H1 (cell line): ENCODE measurements at regions not wholly inside any gene's neighbourhood (a gene's known extent, or its start where the extent isn't known, plus 50 kb on each side); places are given as distances from the start of the nearest gene placed in this dataset.

Source experiments
- CTCF ChIA-PET: fragments of 300-600 bp; sonication (Branson Sonifier 250); formaldehyde crosslinking; loops from one replicate; lab custom pipeline; 2021; ENCODE audit not compliant: partially characterized antibody; lab: Charles Lee
- POLR2A ChIA-PET: fragments of 300-600 bp; sonication (Branson Sonifier 250); formaldehyde crosslinking; loops from one replicate; lab custom pipeline; 2021; ENCODE audit warnings: inconsistent platforms; ENCODE audit not compliant: partially characterized antibody; lab: Charles Lee
- DNase-seq, 2 experiments: peaks; one replicate each; pipeline versions ENCODE4 v3.0.0 to v3.0.0-alpha.2; 2010 to 2022; ENCODE audit warnings: low spot score in 2 of 2, low read depth in 1 of 2, mixed read lengths in 1 of 2
- FAIRE-seq: peaks from 2 replicates; lab custom pipeline; 2011; peaks lifted over from hg19 to GRCh38; lab: Jason Lieb, UNC
- H2AFZ ChIP-seq: 2 replicates; pipeline ENCODE4 v1.8.1; 2012; ENCODE audit warnings: low read length, inconsistent platforms
- H2AK5ac ChIP-seq: 2 replicates; pipeline ENCODE4 v1.6.1; 2013; ENCODE audit warnings: low read depth, low read length
- H2BK120ac ChIP-seq: replicated peaks from 2 replicates; pipeline ENCODE3; 2013; ENCODE audit warnings: low read depth, low read length, inconsistent platforms
- H2BK12ac ChIP-seq: 2 replicates; pipeline ENCODE4 v1.6.1; 2013; ENCODE audit warnings: low read depth, low read length
- H2BK15ac ChIP-seq: 2 replicates; pipeline ENCODE4 v1.6.1; 2013; ENCODE audit warnings: low read length
- H2BK20ac ChIP-seq: 2 replicates; pipeline ENCODE4 v1.6.1; 2013; ENCODE audit warnings: low read length
- H2BK5ac ChIP-seq: 2 replicates; pipeline ENCODE4 v1.6.1; 2013; ENCODE audit warnings: low read depth, low read length
- H3K14ac ChIP-seq: 2 replicates; pipeline ENCODE4 v1.6.1; 2013; ENCODE audit warnings: inconsistent platforms; ENCODE audit not compliant: insufficient read length
- H3K18ac ChIP-seq: 2 replicates; pipeline ENCODE4 v1.6.1; 2013; ENCODE audit warnings: low read length; ENCODE audit errors: extremely low read depth
- H3K23ac ChIP-seq: 2 replicates; pipeline ENCODE4 v1.6.1; 2013; ENCODE audit warnings: inconsistent platforms; ENCODE audit not compliant: insufficient read length
- H3K23me2 ChIP-seq: 2 replicates; pipeline ENCODE4 v1.6.1; 2013; ENCODE audit warnings: low read depth, low read length
- H3K27ac ChIP-seq: 2 replicates; pipeline ENCODE4 v1.6.1; 2011; ENCODE audit warnings: low read depth, low read length, inconsistent platforms
- H3K27me3 ChIP-seq, 4 experiments: replicated peaks in 1 of 4; 1 replicate in 1 of 4; 2 replicates in 3 of 4; pipeline versions ENCODE4 v1.6.1 to v1.8.1; 2011 to 2013; ENCODE audit warnings: low read length in 3 of 4, mild to moderate bottlenecking in 3 of 4, inconsistent platforms in 2 of 4, mixed read lengths in 2 of 4, moderate library complexity in 1 of 4; ENCODE audit not compliant: control insufficient read depth in 3 of 4, insufficient read depth in 3 of 4; ENCODE audit errors: extremely low read depth in 1 of 4
- H3K36me3 ChIP-seq, 4 experiments: 2 replicates each; pipeline versions ENCODE4 v1.6.1 to v1.8.1; 2011 to 2013; ENCODE audit warnings: mild to moderate bottlenecking in 4 of 4, low read length in 3 of 4, moderate library complexity in 2 of 4, control low read depth in 1 of 4, inconsistent platforms in 1 of 4; ENCODE audit not compliant: insufficient read depth in 4 of 4, control insufficient read depth in 2 of 4
- H3K4ac ChIP-seq: replicated peaks from 2 replicates; pipeline ENCODE3; 2013; ENCODE audit warnings: low read length, low read depth, mixed read lengths, inconsistent platforms; ENCODE audit not compliant: insufficient read length
- H3K4me1 ChIP-seq, 4 experiments: replicated peaks in 1 of 4; 1 replicate in 1 of 4; 2 replicates in 3 of 4; pipeline versions ENCODE4 v1.6.1 to v1.8.1; 2011 to 2013; ENCODE audit warnings: low read length in 3 of 4, inconsistent platforms in 2 of 4, mixed read lengths in 1 of 4; ENCODE audit not compliant: insufficient read depth in 4 of 4, control insufficient read depth in 3 of 4
- H3K4me2 ChIP-seq, 2 experiments: 2 replicates each; pipeline versions ENCODE4 v1.6.1 to v1.8.1; 2011 to 2013; ENCODE audit warnings: low read depth in 2 of 2, low read length in 2 of 2, control low read depth in 1 of 2, inconsistent platforms in 1 of 2, mild to moderate bottlenecking in 1 of 2; ENCODE audit not compliant: insufficient read depth in 1 of 2
- H3K4me3 ChIP-seq, 4 experiments: fragments of 200-600, 300-600 bp in 1 of 4; sonication (generic), shearing (Covaris generic), sonication (Bioruptor Twin) in 1 of 4; 2 replicates each; pipeline versions ENCODE4 v1.5.1 to v1.8.1; 2011 to 2016; ENCODE audit warnings: low read length in 4 of 4, low read depth in 3 of 4, control low read depth in 2 of 4, inconsistent platforms in 2 of 4, mild to moderate bottlenecking in 2 of 4, mixed read lengths in 1 of 4, moderate library complexity in 1 of 4; ENCODE audit not compliant: insufficient read depth in 2 of 4; ENCODE audit errors: extremely low read depth in 1 of 4
- H3K56ac ChIP-seq: replicated peaks from 2 replicates; pipeline ENCODE3; 2013; ENCODE audit warnings: low read depth, mild to moderate bottlenecking, mixed read lengths, low read length, inconsistent platforms; ENCODE audit not compliant: insufficient read length
- H3K79me1 ChIP-seq: 2 replicates; pipeline ENCODE4 v1.6.1; 2013; ENCODE audit warnings: low read depth, low read length, control low read depth
- H3K79me2 ChIP-seq, 2 experiments: 2 replicates each; pipeline versions ENCODE4 v1.6.1 to v1.8.1; 2012 to 2013; ENCODE audit warnings: low read length in 2 of 2, mild to moderate bottlenecking in 2 of 2, inconsistent platforms in 1 of 2; ENCODE audit not compliant: insufficient read depth in 2 of 2, control insufficient read depth in 1 of 2
- H3K9ac ChIP-seq, 4 experiments: replicated peaks in 1 of 4; 1 replicate in 1 of 4; 2 replicates in 3 of 4; pipeline versions ENCODE4 v1.6.1 to v1.8.1; 2011 to 2013; ENCODE audit warnings: low read depth in 3 of 4, low read length in 3 of 4, control low read depth in 2 of 4, mild to moderate bottlenecking in 2 of 4, moderate library complexity in 2 of 4, inconsistent platforms in 1 of 4; ENCODE audit errors: extremely low read depth in 1 of 4
- H3K9me3 ChIP-seq, 2 experiments: 2 replicates each; pipeline versions ENCODE4 v1.6.1 to v1.8.1; 2012 to 2013; ENCODE audit warnings: mild to moderate bottlenecking in 2 of 2, moderate library complexity in 2 of 2, control low read depth in 1 of 2, inconsistent platforms in 1 of 2, low read depth in 1 of 2, low read length in 1 of 2, mixed read lengths in 1 of 2; ENCODE audit not compliant: insufficient read depth in 2 of 2
- H4K20me1 ChIP-seq, 2 experiments: replicated peaks in 1 of 2; 2 replicates each; pipeline versions ENCODE3 to v1.8.1; 2011 to 2013; ENCODE audit warnings: inconsistent platforms in 2 of 2, low read length in 2 of 2, mild to moderate bottlenecking in 1 of 2; ENCODE audit not compliant: insufficient read depth in 2 of 2, control insufficient read depth in 1 of 2
- H4K5ac ChIP-seq: 2 replicates; pipeline ENCODE4 v1.6.1; 2013; ENCODE audit warnings: low read length, low read depth, mixed read lengths, inconsistent platforms; ENCODE audit not compliant: insufficient read length
- H4K8ac ChIP-seq: 2 replicates; pipeline ENCODE4 v1.8.0; 2013; ENCODE audit warnings: mild to moderate bottlenecking, moderate library complexity, low read length, inconsistent platforms; ENCODE audit not compliant: insufficient read depth; ENCODE audit errors: extremely low read depth
- H4K91ac ChIP-seq: replicated peaks from 2 replicates; pipeline ENCODE3; 2013; ENCODE audit warnings: low read length, mixed read lengths, inconsistent platforms; ENCODE audit not compliant: insufficient read length
- CEBPB ChIP-seq: IDR thresholded peaks from 2 replicates; pipeline ENCODE4 v1.6.1; 2012; ENCODE audit warnings: low read depth, low read length
- SUZ12 ChIP-seq: fragments of 200-600 bp; sonication (generic); IDR thresholded peaks from 2 replicates; pipeline ENCODE4 v1.6.1; 2012; ENCODE audit warnings: mild to moderate bottlenecking, inconsistent platforms, low read length, moderate library complexity, mixed read lengths
- WGBS, 2 experiments: shearing (Covaris generic) in 1 of 2; methylation state at CpG; one replicate each; pipeline versions ENCODE4 v1.1.6 to v1.1.7; 2013 to 2015; ENCODE audit warnings: low lambda C conversion rate in 2 of 2, mixed read lengths in 2 of 2, inconsistent platforms in 1 of 2, low coverage in 1 of 2, missing lambda C conversion rate in 1 of 2; ENCODE audit not compliant: insufficient replicate concordance in 2 of 2, insufficient coverage in 1 of 2, insufficient read length in 1 of 2; ENCODE audit errors: extremely low coverage in 1 of 2, missing lambda C conversion rate in 1 of 2; 5-methylcytosine and 5-hydroxymethylcytosine counted together

- ChIA-PET POLR2A (no interaction called here), CTCF (no interaction called here)
- Histone ChIP-seq H3K18ac (no peak overlapping the region), H4K91ac (no peak overlapping the region), H2BK20ac (no peak overlapping the region), H3K79me2 (no peaks in the 10 kb centered on the region), H3K27ac (no peak overlapping the region), H4K20me1 (no peaks in the 10 kb centered on the region), H3K9ac (no peak overlapping the region), H3K4me3 (no peak overlapping the region), H2BK5ac (no peak overlapping the region), H3K79me1 (no peaks in the 10 kb centered on the region), H3K4ac (no peak overlapping the region), H2BK15ac (no peak overlapping the region), H3K23me2 (no peaks in the 10 kb centered on the region), H3K23ac (no peak overlapping the region), H3K4me2 (no peak overlapping the region), H3K56ac (no peak overlapping the region), H3K9me3 (no peaks in the 10 kb centered on the region), H2AFZ (no peak overlapping the region), H2AK5ac (no peak overlapping the region), H4K8ac (no peak overlapping the region), H2BK12ac (no peak overlapping the region), H4K5ac (no peak overlapping the region), H3K27me3 (no peaks in the 10 kb centered on the region), H2BK120ac (no peak overlapping the region), H3K36me3 (no peaks in the 10 kb centered on the region), H3K14ac (no peak overlapping the region), H3K4me1 (no peaks in the 10 kb centered on the region)
- TF ChIP-seq SUZ12 (no peak), CEBPB (peak; percentile 29; the same call in 1 of the 2 replicates)
- FAIRE-seq (no peak), DNase-seq (no peak)
- 71% methylated on average over 2 of the region's 2 CpGs; no CpG with 5 or more reads in 1 of the 2 experiments for WGBS, 2 experiments
These were observed 251.7 kb upstream of the GNAI1 start for GRCh38 chr7:79882922-79883321.
